CD4-positive, alpha-beta T cell treated with Interleukin-12 subunit alpha and Interleukin-12 subunit beta, for 1 hour (primary cell): ENCODE measurements at regions not wholly inside any gene's neighbourhood (a gene's known extent, or its start where the extent isn't known, plus 50 kb on each side); places are given as distances from the start of the nearest gene placed in this dataset.
"Not testable (repeated sequence)": the region's sequence is repeated elsewhere in the genome, so short reads cannot be mapped to it uniquely, and the experiment has no call there.

Experiments used
- DNase-seq: peaks from one replicate; pipeline ENCODE4 v3.0.0-alpha.2; 2020

GRCh38 chr3:48101301-48101650, 85.1 kb upstream of the MAP4 start:
- DNase-seq: not testable (repeated sequence)

GRCh38 chr3:48092270-48092669, 76.1 kb upstream of the MAP4 start:
- DNase-seq: no peak

GRCh38 chr3:48090166-48090939, 74.1 kb upstream of the MAP4 start:
- DNase-seq: no peak

- DNase-seq: peak; percentile 93
These were observed 72.7 kb upstream of the MAP4 start for GRCh38 chr3:48088749-48089466.

DNA sequence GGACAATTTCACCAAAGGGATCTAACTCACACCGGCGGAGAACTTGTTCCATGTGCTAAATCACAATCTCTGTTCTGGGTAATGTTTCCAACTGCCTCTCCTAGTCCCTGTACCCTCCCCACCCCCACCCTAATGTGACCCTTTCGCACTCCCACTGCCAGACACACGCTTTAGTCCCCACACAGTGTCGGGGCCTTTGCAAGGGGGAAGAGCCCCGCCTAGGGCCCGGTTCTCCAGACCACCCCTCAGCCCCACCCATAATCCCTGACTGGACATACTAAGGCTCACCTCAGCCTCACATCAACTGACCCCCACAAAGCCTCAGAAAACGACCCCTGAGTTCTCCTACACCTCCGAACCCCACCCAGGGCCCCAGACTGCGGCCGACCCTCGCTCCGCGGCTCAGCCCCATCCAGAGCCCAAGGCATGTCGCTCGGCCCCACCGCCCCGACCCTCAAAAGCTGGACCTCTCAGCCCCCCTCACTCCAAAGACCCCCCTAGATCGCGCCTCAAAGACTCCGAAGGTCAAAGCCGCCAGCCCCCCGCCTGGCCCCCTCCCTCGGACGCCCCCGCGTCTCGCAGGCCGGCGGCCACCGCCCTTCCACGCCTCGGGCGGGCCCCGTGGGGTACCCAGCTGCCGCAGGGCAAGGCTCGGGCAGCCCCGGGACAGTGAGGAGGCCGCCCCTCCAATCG, 72.0 kb upstream of the MAP4 start:
- DNase-seq: peak; percentile 1

- no peak for DNase-seq
These were observed 70.5 kb upstream of the MAP4 start for GRCh38 chr3:48086705-48087104.

GRCh38 chr3:48084929-48085328, 68.7 kb upstream of the MAP4 start:
- DNase-seq: no peak

DNA sequence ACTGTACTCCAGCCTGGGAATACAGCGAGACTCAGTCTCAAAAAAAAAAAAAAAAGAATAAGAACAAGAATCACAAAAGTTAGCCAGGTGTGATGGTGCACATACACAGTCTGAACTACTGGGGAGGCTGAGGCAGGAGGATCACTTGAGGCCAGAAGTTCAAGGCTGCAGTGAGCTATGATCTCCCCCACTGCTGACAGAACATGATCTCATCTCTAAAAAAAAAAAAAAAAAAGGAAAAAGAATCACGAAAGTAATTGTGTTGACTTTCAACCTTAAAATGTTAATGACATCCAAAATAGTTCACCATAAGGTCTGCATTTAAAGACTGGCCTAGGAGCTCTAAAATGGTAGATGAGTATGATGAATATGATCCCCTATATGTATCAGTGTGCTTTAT, 68.0 kb upstream of the MAP4 start:
- no peak for DNase-seq

GRCh38 chr3:48082580-48083184, 66.5 kb upstream of the MAP4 start:
- DNase-seq: no peak

- DNase-seq: no peak
These were observed 61.6 kb upstream of the MAP4 start for GRCh38 chr3:48077815-48078214.

DNA sequence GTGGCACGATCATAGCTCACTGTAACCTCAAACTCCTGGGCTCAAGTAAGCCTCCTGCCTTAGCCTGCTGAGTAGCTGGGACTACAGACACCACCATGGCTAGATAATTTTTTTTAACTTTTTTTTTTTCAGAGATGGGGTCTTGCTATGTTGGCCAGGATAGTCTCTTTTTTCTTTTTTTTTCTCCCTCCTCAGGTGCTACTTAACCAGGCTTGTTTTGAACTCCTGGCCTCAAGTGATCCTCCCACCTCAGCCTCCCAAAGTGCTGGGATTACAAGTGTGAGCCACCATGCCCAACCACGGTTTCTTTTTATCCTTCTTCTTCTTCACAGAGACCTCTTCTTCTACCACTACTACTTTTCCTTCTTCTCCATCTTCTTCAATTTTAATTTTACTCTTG, 53.8 kb upstream of the MAP4 start:
- DNase-seq: no peak

GRCh38 chr3:48069339-48069738, 53.1 kb upstream of the MAP4 start:
- no peak for DNase-seq

GRCh38 chr3:48068886-48069285, 52.7 kb upstream of the MAP4 start:
- DNase-seq: no peak

GRCh38 chr3:48068320-48068719, 52.1 kb upstream of the MAP4 start:
- DNase-seq: not testable (repeated sequence)

- no peak for DNase-seq
These were observed 51.1 kb upstream of the MAP4 start for GRCh38 chr3:48067271-48067670.
